Smooth muscle cell (in vitro differentiated cells): ENCODE measurements at regions not wholly inside any gene's neighbourhood (a gene's known extent, or its start where the extent isn't known, plus 50 kb on each side); places are given as distances from the start of the nearest gene placed in this dataset.

Source experiments
- DNase-seq: peaks from one replicate; lab custom pipeline; 2025; ENCODE audit not compliant: unreplicated experiment; lab: John Stamatoyannopoulos, UW
- H2AFZ ChIP-seq: fragments of 200-600 bp; sonication (generic); 2 replicates; pipeline ENCODE4 v1.6.0; 2016; ENCODE audit warnings: antibody characterized with exemption, low read depth, mild to moderate bottlenecking
- H3F3A ChIP-seq: fragments of 200-600 bp; sonication (generic); 2 replicates; pipeline ENCODE4 v1.6.0; 2017; ENCODE audit warnings: antibody characterized with exemption, low read depth
- H3K27ac ChIP-seq: fragments of 200-600 bp; sonication (generic); 2 replicates; pipeline ENCODE4 v1.5.1; 2016; ENCODE audit warnings: low read depth, mild to moderate bottlenecking
- H3K27me3 ChIP-seq: fragments of 200-600 bp; sonication (generic); 2 replicates; pipeline ENCODE4 v1.6.1; 2016; ENCODE audit warnings: low read depth, mild to moderate bottlenecking
- H3K36me3 ChIP-seq: fragments of 200-600 bp; sonication (generic); 2 replicates; pipeline ENCODE4 v1.5.1; 2016; ENCODE audit warnings: low read depth
- H3K4me1 ChIP-seq: fragments of 200-600 bp; sonication (generic); 2 replicates; pipeline ENCODE4 v1.5.1; 2016; ENCODE audit warnings: low read depth
- H3K4me2 ChIP-seq: fragments of 200-600 bp; sonication (generic); 2 replicates; pipeline ENCODE4 v1.6.0; 2016; ENCODE audit warnings: mild to moderate bottlenecking
- H3K4me3 ChIP-seq: fragments of 200-600 bp; sonication (generic); 2 replicates; pipeline ENCODE4 v1.5.1; 2016; ENCODE audit warnings: mild to moderate bottlenecking
- H3K79me2 ChIP-seq: fragments of 200-600 bp; sonication (generic); 2 replicates; pipeline ENCODE4 v1.6.0; 2016; ENCODE audit warnings: low read depth, mild to moderate bottlenecking
- H3K9ac ChIP-seq: fragments of 200-600 bp; sonication (generic); 2 replicates; pipeline ENCODE4 v1.6.0; 2016; ENCODE audit warnings: low read depth
- H3K9me3 ChIP-seq: fragments of 200-600 bp; sonication (generic); replicated peaks from 2 replicates; pipeline ENCODE4 v1.5.1; 2016; ENCODE audit warnings: low read depth
- H4K20me1 ChIP-seq: fragments of 200-600 bp; sonication (generic); 2 replicates; pipeline ENCODE4 v1.6.0; 2016; ENCODE audit warnings: low read depth
- WGBS: methylation state at CpG from one replicate; pipeline ENCODE4 v1.1.7; 2016; ENCODE audit warnings: low lambda C conversion rate; 5-methylcytosine and 5-hydroxymethylcytosine counted together
- TF ChIP-seq, protein P1 (sequence below): fragments of 200-600 bp; sonication (generic); IDR thresholded peaks from 2 replicates; pipeline ENCODE4 v1.5.1; 2017; ENCODE audit warnings: borderline replicate concordance, mild to moderate bottlenecking, antibody characterized with exemption; ENCODE audit not compliant: insufficient read depth, poor library complexity, severe bottlenecking

DNA sequence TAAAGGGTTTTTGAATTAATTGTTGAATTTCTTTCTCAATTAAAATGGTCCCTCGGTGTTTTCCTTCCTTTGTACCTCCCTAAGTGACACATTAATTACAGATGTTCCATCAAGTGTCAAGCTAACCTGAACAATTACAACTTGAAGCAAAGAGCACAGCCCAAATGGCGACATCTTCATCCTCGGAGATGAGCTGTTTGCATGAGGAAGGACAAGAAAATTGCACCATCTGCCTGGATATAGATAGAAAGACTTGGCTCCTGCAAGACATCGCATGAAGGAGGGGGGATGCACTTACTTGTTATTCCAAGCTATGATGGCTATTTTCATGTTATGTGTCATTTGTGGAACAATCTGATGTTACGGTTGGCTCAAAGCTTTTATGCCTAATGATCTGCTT lies 86.4 kb upstream of the ZKSCAN2 start:
- Histone ChIP-seq H3K27me3 (no peaks in the 10 kb centered on the region), H3K36me3 (no peaks in the 10 kb centered on the region), H3K79me2 (no peaks in the 10 kb centered on the region), H3K9ac (no peak overlapping the region), H4K20me1 (no peaks in the 10 kb centered on the region), H3K4me2 (no peak overlapping the region), H3K27ac (no peak overlapping the region), H3K9me3 (no peaks in the 10 kb centered on the region), H3K4me1 (no peaks in the 10 kb centered on the region), H3F3A (no peaks in the 10 kb centered on the region), H2AFZ (no peak overlapping the region), H3K4me3 (no peak overlapping the region)
- TF ChIP-seq, protein P1, sequence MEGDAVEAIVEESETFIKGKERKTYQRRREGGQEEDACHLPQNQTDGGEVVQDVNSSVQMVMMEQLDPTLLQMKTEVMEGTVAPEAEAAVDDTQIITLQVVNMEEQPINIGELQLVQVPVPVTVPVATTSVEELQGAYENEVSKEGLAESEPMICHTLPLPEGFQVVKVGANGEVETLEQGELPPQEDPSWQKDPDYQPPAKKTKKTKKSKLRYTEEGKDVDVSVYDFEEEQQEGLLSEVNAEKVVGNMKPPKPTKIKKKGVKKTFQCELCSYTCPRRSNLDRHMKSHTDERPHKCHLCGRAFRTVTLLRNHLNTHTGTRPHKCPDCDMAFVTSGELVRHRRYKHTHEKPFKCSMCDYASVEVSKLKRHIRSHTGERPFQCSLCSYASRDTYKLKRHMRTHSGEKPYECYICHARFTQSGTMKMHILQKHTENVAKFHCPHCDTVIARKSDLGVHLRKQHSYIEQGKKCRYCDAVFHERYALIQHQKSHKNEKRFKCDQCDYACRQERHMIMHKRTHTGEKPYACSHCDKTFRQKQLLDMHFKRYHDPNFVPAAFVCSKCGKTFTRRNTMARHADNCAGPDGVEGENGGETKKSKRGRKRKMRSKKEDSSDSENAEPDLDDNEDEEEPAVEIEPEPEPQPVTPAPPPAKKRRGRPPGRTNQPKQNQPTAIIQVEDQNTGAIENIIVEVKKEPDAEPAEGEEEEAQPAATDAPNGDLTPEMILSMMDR = no peak
- DNase-seq = no peak
- WGBS = 78% methylated on average over 5 of the region's 5 CpGs

DNA sequence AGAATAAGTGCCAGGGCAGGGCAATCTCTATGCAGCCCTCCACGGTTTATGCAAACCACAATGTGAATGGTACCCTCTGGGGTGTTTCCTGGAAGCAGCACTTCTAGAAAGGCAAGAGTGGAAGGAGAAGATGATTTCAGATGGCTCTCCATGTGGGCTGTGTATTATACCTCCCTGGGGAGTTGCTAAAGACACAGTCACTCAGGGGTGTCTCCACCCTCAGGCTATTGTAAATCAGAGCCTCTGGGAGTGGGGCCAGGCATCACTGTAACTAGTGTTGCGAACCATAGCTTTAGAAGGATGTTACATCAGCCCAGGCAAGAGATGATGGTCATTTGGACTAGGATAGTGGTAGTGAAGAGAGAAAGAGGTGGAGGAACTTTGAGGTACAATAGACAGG lies 83.3 kb upstream of the ZKSCAN2 start:
- no peak overlapping the region for H3K9ac ChIP-seq
- H3F3A ChIP-seq = no peaks in the 10 kb centered on the region
- H3K4me3 ChIP-seq = no peak overlapping the region
- H2AFZ ChIP-seq = no peak overlapping the region
- H4K20me1 ChIP-seq = no peaks in the 10 kb centered on the region
- H3K4me1 ChIP-seq = no peaks in the 10 kb centered on the region
- H3K27me3 ChIP-seq = no peaks in the 10 kb centered on the region
- H3K36me3 ChIP-seq = no peaks in the 10 kb centered on the region
- H3K4me2 ChIP-seq = no peak overlapping the region
- H3K27ac ChIP-seq = no peak overlapping the region
- no peak for DNase-seq
- TF ChIP-seq, protein P1 = no peak
- H3K79me2 ChIP-seq = no peaks in the 10 kb centered on the region
- 81% methylated on average over 2 of the region's 2 CpGs for WGBS
- H3K9me3 ChIP-seq = no peaks in the 10 kb centered on the region

DNA sequence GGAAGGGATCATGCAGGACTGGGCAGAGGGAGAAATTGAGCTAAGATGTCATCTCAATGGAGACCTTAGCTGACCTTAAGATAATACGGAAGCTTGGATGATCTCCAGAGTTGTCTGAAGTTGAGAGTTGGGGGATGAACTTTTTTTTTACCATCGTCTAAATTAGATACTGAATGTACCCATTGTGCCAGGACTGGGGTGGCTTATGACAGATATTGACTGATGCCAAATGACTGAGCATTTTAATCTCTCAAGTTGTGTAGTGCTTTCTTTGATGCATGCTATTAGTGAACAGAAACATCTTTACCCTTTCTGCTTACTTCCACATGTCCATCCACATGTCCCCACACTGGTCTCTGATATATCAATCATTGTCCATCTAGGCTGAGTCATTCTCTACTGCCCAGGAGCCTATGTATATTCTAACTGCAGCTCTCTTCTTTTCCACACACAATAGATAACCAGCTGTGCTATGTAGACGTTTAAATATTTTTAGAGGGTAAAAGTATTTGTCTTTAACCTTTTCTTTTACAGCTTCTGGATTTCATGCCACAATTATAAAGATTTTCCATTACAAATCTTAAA lies 60.2 kb upstream of the ZKSCAN2 start:
- Histone ChIP-seq H3K4me3 (no peak overlapping the region), H3K27me3 (no peaks in the 10 kb centered on the region), H3K4me2 (no peak overlapping the region), H4K20me1 (no peaks in the 10 kb centered on the region), H3K9ac (no peak overlapping the region), H2AFZ (no peak overlapping the region), H3F3A (no peaks in the 10 kb centered on the region), H3K36me3 (no peaks in the 10 kb centered on the region), H3K4me1 (no peaks in the 10 kb centered on the region), H3K79me2 (no peaks in the 10 kb centered on the region), H3K9me3 (no peaks in the 10 kb centered on the region), H3K27ac (no peak overlapping the region)
- DNase-seq = no peak
- TF ChIP-seq, protein P1 = no peak
- WGBS = 79% methylated on average over 3 of the region's 3 CpGs

DNA sequence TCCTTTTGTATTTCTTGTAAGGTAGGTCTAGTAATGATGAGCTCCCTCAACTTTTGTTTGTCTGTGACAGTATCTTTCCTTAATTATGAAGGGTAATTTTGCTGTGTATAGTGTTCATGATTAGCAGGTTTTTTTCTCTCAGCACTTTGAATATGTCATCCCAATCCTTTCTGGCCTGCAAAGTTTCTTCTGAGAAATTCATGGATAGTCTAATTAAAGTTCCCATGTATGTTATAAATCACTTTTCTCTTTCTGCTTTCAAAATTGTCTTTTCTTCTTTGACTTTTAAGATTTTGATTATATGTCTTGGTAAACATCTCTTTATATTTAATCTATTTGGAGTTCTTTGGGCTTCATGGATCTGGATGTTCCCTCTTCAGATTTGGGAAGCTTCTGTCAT lies 54.3 kb upstream of the ZKSCAN2 start:
- no peak overlapping the region for H3K9ac ChIP-seq
- no peak overlapping the region for H2AFZ ChIP-seq
- H3K4me2 ChIP-seq = no peak overlapping the region
- peaks cover 7% of the 10 kb centered on the region for H3K9me3 ChIP-seq
- TF ChIP-seq, protein P1 = no peak
- peaks cover 3% of the 10 kb centered on the region for H3K36me3 ChIP-seq
- no peaks in the 10 kb centered on the region for H3K79me2 ChIP-seq
- DNase-seq = no peak
- no peaks in the 10 kb centered on the region for H4K20me1 ChIP-seq
- no peaks in the 10 kb centered on the region for H3F3A ChIP-seq
- H3K4me1 ChIP-seq = no peaks in the 10 kb centered on the region
- H3K27ac ChIP-seq = no peak overlapping the region
- no peaks in the 10 kb centered on the region for H3K27me3 ChIP-seq
- H3K4me3 ChIP-seq = no peak overlapping the region
